ENCODE measurements at regions not wholly inside any gene's neighbourhood (a gene's known extent, or its start where the extent isn't known, plus 50 kb on each side); places are given as distances from the start of the nearest gene placed in this dataset.

DNA sequence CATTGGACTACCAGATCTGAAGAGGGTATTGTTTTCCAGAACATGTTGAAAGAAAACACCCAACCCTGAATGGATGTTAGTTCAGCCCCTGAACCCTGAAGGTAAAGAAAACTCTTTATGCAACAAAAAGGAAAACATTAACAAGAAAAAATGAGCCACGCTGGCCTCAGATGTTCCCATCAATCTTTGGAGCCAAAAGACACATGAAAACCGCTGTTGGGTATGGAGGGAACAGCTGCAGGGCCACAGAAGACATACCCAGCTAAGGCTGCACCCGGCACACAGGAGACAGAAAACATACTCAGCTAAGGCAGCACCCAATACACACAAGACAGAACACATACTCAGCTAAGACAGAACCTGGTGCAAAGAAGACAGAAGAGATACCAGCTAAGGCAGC is 51.3 kb upstream of the GALNT9 start:
- no peak for TF ChIP-seq POLR2A (IDR thresholded peaks at IDR 0.05; ENCODE audit: low read length)
- TF ChIP-seq GATA1 (IDR thresholded peaks at IDR 0.05; ENCODE audit: low read depth, low read length), result no peak

Data from erythroblast (primary cell).